ENCODE measurements at regions not wholly inside any gene's neighbourhood (a gene's known extent, or its start where the extent isn't known, plus 50 kb on each side); places are given as distances from the start of the nearest gene placed in this dataset.

DNA sequence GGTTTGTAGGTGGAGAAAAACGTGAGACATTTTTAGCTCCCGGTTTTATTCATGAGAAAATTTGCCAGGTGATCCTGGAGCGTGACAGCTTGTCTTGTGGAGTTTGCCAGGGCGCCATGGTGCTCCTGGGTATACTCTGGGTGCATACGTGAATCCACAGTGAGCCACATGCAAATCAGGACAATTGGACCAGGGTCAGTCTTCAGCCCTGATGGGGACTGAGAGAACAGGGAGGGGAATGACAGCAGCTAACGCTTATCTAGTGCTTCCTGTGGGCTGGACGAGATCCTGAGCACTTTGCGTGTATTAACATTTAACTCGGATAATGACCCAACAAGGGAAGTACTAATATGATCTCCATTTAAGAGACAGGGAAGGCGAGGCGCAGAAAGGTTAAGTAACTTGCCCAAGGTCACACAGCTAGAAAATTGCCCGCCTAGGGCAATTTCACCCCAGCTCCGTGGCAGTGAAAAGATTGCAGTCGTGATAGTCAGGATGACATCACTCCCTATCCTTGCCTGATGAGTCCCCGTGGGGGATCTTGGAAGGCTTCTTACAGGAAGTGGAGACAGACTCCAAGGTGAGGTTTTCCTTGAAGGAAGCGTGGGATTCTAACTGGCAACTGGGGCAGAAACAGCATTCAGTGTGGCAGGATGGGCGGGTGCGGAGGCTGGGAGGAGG is 118.4 kb upstream of the NCOR2 start:
- Histone ChIP-seq H3K4me2 (ENCODE audit: low read length) (peak overlapping the region; percentile 81), H2AFZ (ENCODE audit: low read depth, low read length) (peak overlapping the region; percentile 26), H3K4me1 (ENCODE audit: insufficient read depth, low read length) (peaks cover 60% of the 10 kb centered on the region), H3K27me3 (ENCODE audit: insufficient read depth, low read length) (no peaks in the 10 kb centered on the region), H3K36me3 (ENCODE audit: insufficient read depth, low read length) (no peaks in the 10 kb centered on the region), H3K79me2 (ENCODE audit: insufficient read depth, low read length) (no peaks in the 10 kb centered on the region), H3K4me3 (ENCODE audit: insufficient read depth, low read depth, low read length) (peak overlapping the region; percentile 41), H3K9ac (ENCODE audit: low read length) (peak overlapping the region; percentile 68), H3K27ac (ENCODE audit: low read depth, low read length) (peak overlapping the region; percentile 87), H3K9me3 (ENCODE audit: insufficient read depth, low read depth, low read length) (no peaks in the 10 kb centered on the region), H4K20me1 (ENCODE audit: insufficient read depth, low read length) (no peaks in the 10 kb centered on the region)
- Mint-ChIP-seq H3K27ac (ENCODE audit: unreplicated experiment) (peak overlapping the region; percentile 87), H3K4me3 (ENCODE audit: unreplicated experiment) (peak overlapping the region; percentile 47), H3K9me3 (ENCODE audit: unreplicated experiment) (peaks cover 4% of the 10 kb centered on the region), H3K36me3 (ENCODE audit: low read depth, unreplicated experiment) (peaks cover 7% of the 10 kb centered on the region), H3K27me3 (ENCODE audit: low read depth, unreplicated experiment) (no peaks in the 10 kb centered on the region), H3K4me1 (ENCODE audit: low read depth, unreplicated experiment) (peaks cover 66% of the 10 kb centered on the region)
- TF ChIP-seq CTCF (IDR thresholded peaks at IDR 0.05; ENCODE audit: insufficient read depth, low read depth, low read length) (no peak), EZH2 (IDR thresholded peaks at IDR 0.05; ENCODE audit: insufficient read depth, low read length) (no peak)
- no peak for FAIRE-seq
- peak; percentile 78 for DNase-seq (ENCODE audit: low read depth)

GRCh38 chr12:124684971-124685688 is 117.7 kb upstream of the NCOR2 start:
- peak overlapping the region; percentile 68 for H3K9ac ChIP-seq (ENCODE audit: low read length)
- DNase-seq (ENCODE audit: low read depth) (peak; percentile 83), FAIRE-seq (peak; percentile 82)
- peak overlapping the region; percentile 87 for H3K27ac ChIP-seq (ENCODE audit: low read depth, low read length)
- H3K4me3 ChIP-seq (ENCODE audit: insufficient read depth, low read depth, low read length) = peak overlapping the region; percentile 41
- no peaks in the 10 kb centered on the region for H3K27me3 ChIP-seq (ENCODE audit: insufficient read depth, low read length)
- no peaks in the 10 kb centered on the region for H3K36me3 ChIP-seq (ENCODE audit: insufficient read depth, low read length)
- peak overlapping the region; percentile 81 for H3K4me2 ChIP-seq (ENCODE audit: low read length)
- H3K27me3 Mint-ChIP-seq (ENCODE audit: low read depth, unreplicated experiment) = no peaks in the 10 kb centered on the region
- no peak for TF ChIP-seq CTCF (IDR thresholded peaks at IDR 0.05; ENCODE audit: insufficient read depth, low read depth, low read length)
- no peak for TF ChIP-seq EZH2 (IDR thresholded peaks at IDR 0.05; ENCODE audit: insufficient read depth, low read length)
- H2AFZ ChIP-seq (ENCODE audit: low read depth, low read length) = peak overlapping the region; percentile 15
- H4K20me1 ChIP-seq (ENCODE audit: insufficient read depth, low read length) = no peaks in the 10 kb centered on the region
- H3K9me3 Mint-ChIP-seq (ENCODE audit: unreplicated experiment) = peaks cover 4% of the 10 kb centered on the region
- H3K4me3 Mint-ChIP-seq (ENCODE audit: unreplicated experiment) = peak overlapping the region; percentile 47
- H3K9me3 ChIP-seq (ENCODE audit: insufficient read depth, low read depth, low read length) = no peaks in the 10 kb centered on the region
- peaks cover 60% of the 10 kb centered on the region for H3K4me1 ChIP-seq (ENCODE audit: insufficient read depth, low read length)
- H3K79me2 ChIP-seq (ENCODE audit: insufficient read depth, low read length) = no peaks in the 10 kb centered on the region
- peaks cover 7% of the 10 kb centered on the region for H3K36me3 Mint-ChIP-seq (ENCODE audit: low read depth, unreplicated experiment)
- H3K27ac Mint-ChIP-seq (ENCODE audit: unreplicated experiment) = peak overlapping the region; percentile 87
- peaks cover 66% of the 10 kb centered on the region for H3K4me1 Mint-ChIP-seq (ENCODE audit: low read depth, unreplicated experiment)
